AG09309 (cell line): ENCODE measurements at regions not wholly inside any gene's neighbourhood (a gene's known extent, or its start where the extent isn't known, plus 50 kb on each side); places are given as distances from the start of the nearest gene placed in this dataset.

Source experiments
- DNase-seq: peaks from one replicate; pipeline ENCODE4 v3.0.0-alpha.2; 2010; ENCODE audit warnings: low read depth
- H3K4me3 ChIP-seq: 2 replicates; pipeline ENCODE4 v1.5.1; 2011; ENCODE audit warnings: mild to moderate bottlenecking, low read depth, low read length, moderate library complexity; ENCODE audit not compliant: control insufficient read depth
- CTCF ChIP-seq: IDR thresholded peaks from 2 replicates; pipeline ENCODE4 v1.5.1; 2011; ENCODE audit warnings: mild to moderate bottlenecking, low read depth, low read length, inconsistent platforms; ENCODE audit not compliant: insufficient read depth, control insufficient read depth; ENCODE audit errors: missing control alignments

GRCh38 chr3:165455360-165455759, 259.2 kb upstream of the SLITRK3 start:
- no peak for DNase-seq
- no peak overlapping the region for H3K4me3 ChIP-seq
- TF ChIP-seq CTCF = no peak

GRCh38 chr3:165451371-165452070, 255.3 kb upstream of the SLITRK3 start:
- TF ChIP-seq CTCF = no peak
- no peak overlapping the region for H3K4me3 ChIP-seq
- no peak for DNase-seq

DNA sequence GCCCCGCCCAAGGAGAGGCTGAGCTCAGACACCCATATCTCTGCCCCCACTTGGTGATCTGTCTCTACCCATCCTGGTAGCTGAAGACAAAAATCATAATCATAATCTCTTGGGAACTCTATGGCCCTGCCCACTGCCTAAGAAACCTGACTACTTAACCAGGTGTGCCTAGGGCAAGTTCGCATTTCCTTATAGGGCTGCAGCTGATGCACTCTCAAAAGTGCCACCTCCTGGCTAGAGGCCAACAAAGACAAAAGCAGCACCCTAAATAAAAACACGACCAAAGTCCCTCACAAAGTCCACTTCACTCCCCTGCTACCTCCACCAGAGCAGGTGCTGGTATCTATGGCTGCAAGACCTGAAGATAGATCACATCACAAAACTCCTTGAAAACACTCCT, 250.4 kb upstream of the SLITRK3 start:
- no peak for DNase-seq
- no peak for TF ChIP-seq CTCF
- no peak overlapping the region for H3K4me3 ChIP-seq

GRCh38 chr3:165444745-165445144, 248.6 kb upstream of the SLITRK3 start:
- TF ChIP-seq CTCF = no peak
- DNase-seq = no peak
- H3K4me3 ChIP-seq = no peak overlapping the region

- H3K4me3 ChIP-seq = no peak overlapping the region
- no peak for DNase-seq
- TF ChIP-seq CTCF = no peak
Observed at GRCh38 chr3:165443664-165444063, 247.5 kb upstream of the SLITRK3 start.

- no peak for DNase-seq
- no peak overlapping the region for H3K4me3 ChIP-seq
- no peak for TF ChIP-seq CTCF
Observed at GRCh38 chr3:165442061-165442460, 245.9 kb upstream of the SLITRK3 start.
